GM12875 (cell line): ENCODE measurements at regions not wholly inside any gene's neighbourhood (a gene's known extent, or its start where the extent isn't known, plus 50 kb on each side); places are given as distances from the start of the nearest gene placed in this dataset.

Experiments used
- H3K4me3 ChIP-seq: one replicate; pipeline ENCODE4 v1.5.1; 2011; ENCODE audit warnings: low read depth, low read length, control low read depth
- TF ChIP-seq, protein P1 (sequence below): IDR thresholded peaks from 2 replicates; pipeline ENCODE4 v1.5.1; 2011; ENCODE audit warnings: low read depth, mild to moderate bottlenecking, control low read depth, inconsistent platforms, low read length, moderate library complexity, borderline replicate concordance; ENCODE audit not compliant: insufficient read depth

DNA sequence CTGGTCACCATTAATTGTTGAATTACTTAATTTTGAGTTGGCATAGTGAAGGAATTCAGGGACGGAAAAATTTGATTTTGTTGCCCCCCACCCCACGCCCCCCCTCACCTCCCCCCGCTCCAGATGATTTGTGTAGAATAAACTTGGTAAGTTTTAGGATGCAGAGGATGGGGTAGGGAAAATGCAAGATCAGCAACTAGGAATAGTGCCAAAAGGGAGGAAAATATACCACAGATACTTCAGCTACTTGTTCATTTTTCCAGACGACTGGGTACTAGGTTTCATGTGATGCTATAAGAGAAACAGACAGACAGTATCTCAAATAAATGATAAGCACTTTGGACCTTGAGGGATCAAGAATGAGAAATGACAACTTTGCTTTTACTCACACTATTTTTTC, 862.2 kb upstream of the SEMA6A start:
- TF ChIP-seq, protein P1, sequence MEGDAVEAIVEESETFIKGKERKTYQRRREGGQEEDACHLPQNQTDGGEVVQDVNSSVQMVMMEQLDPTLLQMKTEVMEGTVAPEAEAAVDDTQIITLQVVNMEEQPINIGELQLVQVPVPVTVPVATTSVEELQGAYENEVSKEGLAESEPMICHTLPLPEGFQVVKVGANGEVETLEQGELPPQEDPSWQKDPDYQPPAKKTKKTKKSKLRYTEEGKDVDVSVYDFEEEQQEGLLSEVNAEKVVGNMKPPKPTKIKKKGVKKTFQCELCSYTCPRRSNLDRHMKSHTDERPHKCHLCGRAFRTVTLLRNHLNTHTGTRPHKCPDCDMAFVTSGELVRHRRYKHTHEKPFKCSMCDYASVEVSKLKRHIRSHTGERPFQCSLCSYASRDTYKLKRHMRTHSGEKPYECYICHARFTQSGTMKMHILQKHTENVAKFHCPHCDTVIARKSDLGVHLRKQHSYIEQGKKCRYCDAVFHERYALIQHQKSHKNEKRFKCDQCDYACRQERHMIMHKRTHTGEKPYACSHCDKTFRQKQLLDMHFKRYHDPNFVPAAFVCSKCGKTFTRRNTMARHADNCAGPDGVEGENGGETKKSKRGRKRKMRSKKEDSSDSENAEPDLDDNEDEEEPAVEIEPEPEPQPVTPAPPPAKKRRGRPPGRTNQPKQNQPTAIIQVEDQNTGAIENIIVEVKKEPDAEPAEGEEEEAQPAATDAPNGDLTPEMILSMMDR = no peak
- H3K4me3 ChIP-seq = no peak overlapping the region

DNA sequence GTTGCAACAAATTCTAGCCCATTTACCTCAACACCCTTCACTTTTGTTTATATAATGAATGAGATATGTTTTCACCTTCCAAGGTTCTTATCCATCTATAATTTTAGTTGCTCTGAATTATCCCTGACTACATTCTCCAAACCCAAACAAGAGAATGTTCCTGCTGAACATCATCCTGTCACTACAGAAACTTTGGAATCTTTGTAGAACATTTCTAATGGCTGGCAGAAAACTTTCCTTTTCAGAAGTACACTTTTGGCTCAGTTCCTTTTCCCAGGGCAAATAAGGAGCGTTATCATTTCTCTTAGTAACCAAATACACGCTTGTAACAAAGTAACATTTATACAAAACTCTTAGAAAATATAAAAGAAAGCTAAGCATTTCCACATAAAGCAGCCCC, 860.6 kb upstream of the SEMA6A start:
- TF ChIP-seq, protein P1 = no peak
- no peak overlapping the region for H3K4me3 ChIP-seq

DNA sequence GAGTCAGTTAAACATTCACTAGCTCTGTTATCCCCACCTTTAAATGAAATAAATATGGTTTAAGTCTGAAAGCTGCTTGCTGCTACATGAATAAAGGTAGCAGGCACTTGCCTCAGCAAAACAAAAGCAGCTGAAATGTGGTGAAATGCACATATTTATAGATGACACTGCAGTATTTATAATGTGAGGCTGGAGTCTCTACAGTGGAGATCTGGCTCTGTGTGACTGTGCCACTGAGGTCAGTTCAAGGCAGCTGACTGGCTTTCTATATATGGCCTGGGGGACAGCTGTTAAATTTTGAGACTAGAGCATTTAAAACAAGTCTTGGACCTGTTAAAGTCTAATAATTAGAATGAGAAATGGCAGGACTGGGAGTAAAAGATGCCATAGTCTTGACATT, 859.6 kb upstream of the SEMA6A start:
- H3K4me3 ChIP-seq = no peak overlapping the region
- TF ChIP-seq, protein P1 = no peak

DNA sequence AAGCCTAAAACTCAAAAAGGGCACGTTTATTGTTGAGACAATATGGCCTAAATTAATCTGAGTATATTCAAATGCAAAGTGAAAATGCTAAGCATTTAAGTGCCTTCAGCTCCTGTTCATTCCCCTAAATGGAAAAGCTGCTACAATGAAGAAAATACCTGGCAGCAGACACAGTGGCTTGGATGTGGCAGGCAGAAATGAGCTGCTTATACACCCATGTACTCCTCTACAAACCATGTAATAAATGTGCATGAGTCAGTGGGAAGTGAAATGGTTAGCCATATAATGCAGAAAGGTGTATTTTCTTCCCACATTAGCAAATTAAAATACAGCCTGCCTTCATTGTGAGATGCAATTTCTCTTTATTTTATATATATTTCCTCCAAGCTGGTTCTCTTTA, 859.2 kb upstream of the SEMA6A start:
- TF ChIP-seq, protein P1 = no peak
- H3K4me3 ChIP-seq = no peak overlapping the region

DNA sequence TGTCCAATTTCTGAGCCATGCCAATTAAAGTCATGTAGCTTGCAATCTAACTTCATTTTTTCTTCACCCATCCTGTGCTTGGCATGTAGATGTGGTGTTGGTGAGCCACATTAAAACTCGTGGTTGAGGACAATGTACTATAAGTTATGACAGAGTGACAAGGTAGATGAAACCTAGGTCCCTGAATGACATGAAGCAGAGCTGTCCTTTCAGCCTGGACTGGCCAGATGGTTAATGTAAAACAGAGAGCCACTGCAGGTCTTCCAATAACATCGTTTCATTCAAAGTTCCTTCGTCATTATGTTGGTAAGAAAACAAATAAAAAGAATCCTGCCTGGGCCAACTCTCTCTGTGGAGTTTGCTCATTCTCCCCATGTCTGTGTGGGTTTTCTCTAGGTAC, 856.5 kb upstream of the SEMA6A start:
- H3K4me3 ChIP-seq = no peak overlapping the region
- TF ChIP-seq, protein P1 = no peak

DNA sequence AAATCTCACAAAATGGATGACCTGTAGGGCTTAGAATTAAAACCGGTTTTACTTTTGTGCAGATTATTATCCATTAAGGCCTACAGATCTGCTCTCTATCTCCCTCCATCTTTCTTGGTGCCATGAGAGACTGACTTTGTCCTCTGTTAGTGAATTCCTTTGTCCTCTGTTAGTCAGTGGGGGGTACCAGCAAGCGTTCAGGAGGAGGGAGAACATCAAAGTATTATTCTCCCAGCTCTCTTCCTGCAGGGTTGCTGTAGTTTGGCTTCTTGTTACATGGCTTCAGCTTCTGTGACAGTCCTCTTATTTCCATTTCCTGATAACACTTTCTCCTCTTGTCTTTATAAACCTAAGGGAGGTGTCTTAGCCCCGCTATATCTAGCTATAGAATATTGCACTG, 850.5 kb upstream of the SEMA6A start:
- H3K4me3 ChIP-seq = no peak overlapping the region
- TF ChIP-seq, protein P1 = no peak

DNA sequence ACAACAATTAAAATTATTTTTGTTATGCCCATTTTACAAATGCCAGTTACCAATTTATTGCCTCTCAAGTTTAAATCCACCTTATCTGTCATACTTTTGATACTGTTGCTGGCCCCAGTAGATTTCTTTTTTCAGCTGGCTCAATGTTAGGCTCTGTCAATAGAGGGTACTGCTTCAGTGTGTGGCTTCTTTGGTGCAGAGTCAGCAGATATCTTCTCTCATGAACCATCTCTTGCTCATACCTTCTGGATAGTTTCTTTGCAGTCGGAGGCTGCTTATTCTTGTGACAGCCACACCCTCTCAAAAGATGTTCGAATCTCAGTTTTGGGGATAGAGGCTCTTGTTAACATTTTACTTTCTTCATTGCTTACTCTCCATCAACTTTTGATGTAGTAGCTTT, 849.9 kb upstream of the SEMA6A start:
- TF ChIP-seq, protein P1 = no peak
- no peak overlapping the region for H3K4me3 ChIP-seq
